Esophagus (tissue), 2 donors: ENCODE measurements at regions not wholly inside any gene's neighbourhood (a gene's known extent, or its start where the extent isn't known, plus 50 kb on each side); places are given as distances from the start of the nearest gene placed in this dataset.
"Not testable (repeated sequence)": the region's sequence is repeated elsewhere in the genome, so short reads cannot be mapped to it uniquely, and the experiment has no call there.

Experiments
- H3K27ac ChIP-seq, 2 donors: one replicate each; pipeline ENCODE4 v1.5.1; 2013; ENCODE audit warnings: low read depth in 2 of 2, mild to moderate bottlenecking in 2 of 2, inconsistent platforms in 1 of 2, low read length in 1 of 2, moderate library complexity in 1 of 2
- H3K27me3 ChIP-seq, 2 donors: one replicate each; pipeline ENCODE4 v1.6.1; 2013; ENCODE audit warnings: low read length in 2 of 2, control low read depth in 1 of 2, mild to moderate bottlenecking in 1 of 2; ENCODE audit not compliant: insufficient read depth in 2 of 2, control insufficient read depth in 1 of 2
- H3K36me3 ChIP-seq, 2 donors: one replicate each; pipeline ENCODE4 v1.6.1; 2013; ENCODE audit warnings: low read length in 1 of 2; ENCODE audit not compliant: control insufficient read depth in 2 of 2, insufficient read depth in 2 of 2
- H3K4me1 ChIP-seq, 2 donors: one replicate each; pipeline ENCODE4 v1.6.1; 2013; ENCODE audit warnings: low read length in 1 of 2; ENCODE audit not compliant: control insufficient read depth in 2 of 2, insufficient read depth in 2 of 2
- H3K4me3 ChIP-seq, 2 donors: one replicate each; pipeline ENCODE4 v1.5.1; 2013; ENCODE audit warnings: low read length in 2 of 2, mild to moderate bottlenecking in 2 of 2, low read depth in 1 of 2, moderate library complexity in 1 of 2
- H3K9me3 ChIP-seq, 2 donors: one replicate each; pipeline ENCODE4 v1.6.1; 2013; ENCODE audit warnings: mild to moderate bottlenecking in 2 of 2, low read depth in 1 of 2, low read length in 1 of 2, moderate library complexity in 1 of 2; ENCODE audit not compliant: control insufficient read depth in 2 of 2, insufficient read depth in 1 of 2
- WGBS, 2 donors: extraction: QIAGEN DNeasy Blood & Tissue Kit; methylation state at CpG; one replicate each; pipeline ENCODE4 v1.1.7; 2013; 5-methylcytosine and 5-hydroxymethylcytosine counted together
- donor health status: healthy with polysubstance abuse.
- donor health status: Bipolar disorder and iron deficiency.

GRCh38 chr3:75224412-75224811 is 439.7 kb upstream of the FRG2C start:
- WGBS, 2 donors, result 35 to 39% methylated on average over 2 of the region's 2 CpGs
- H3K4me3 ChIP-seq, result no peak overlapping the region
- no peak overlapping the region for H3K27ac ChIP-seq
- H3K36me3 ChIP-seq, result no peaks in the 10 kb centered on the region
- H3K4me1 ChIP-seq, result no peaks in the 10 kb centered on the region
- H3K9me3 ChIP-seq, result no peaks in the 10 kb centered on the region
- no peaks in the 10 kb centered on the region for H3K27me3 ChIP-seq

DNA sequence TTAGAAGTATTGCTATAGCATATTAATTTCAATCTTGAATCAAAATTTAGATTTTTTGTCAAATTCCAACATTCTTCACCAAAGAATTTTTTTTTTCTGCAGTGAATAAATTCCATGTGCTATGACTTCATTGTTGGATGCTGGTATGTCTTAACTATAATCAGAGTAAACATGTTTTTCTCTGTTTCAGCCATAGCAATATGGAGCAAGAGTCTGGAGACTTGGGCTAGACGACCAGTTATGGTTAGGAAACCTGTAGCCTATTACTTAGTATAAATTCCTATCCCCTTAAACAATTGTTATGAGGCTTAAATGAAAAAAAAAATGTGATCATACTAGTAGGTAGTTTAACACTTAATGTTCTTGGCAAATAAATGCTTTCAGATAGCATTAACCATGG is 431.9 kb upstream of the FRG2C start:
- Histone ChIP-seq H3K9me3 (no peaks in the 10 kb centered on the region), H3K27ac (no peak overlapping the region), H3K36me3 (no peaks in the 10 kb centered on the region), H3K27me3 (no peaks in the 10 kb centered on the region), H3K4me3 (no peak overlapping the region), H3K4me1 (no peaks in the 10 kb centered on the region)
- 31 to 49% methylated on average over 1 of the region's 1 CpG for WGBS, 2 donors

GRCh38 chr3:75235631-75236030 is 428.5 kb upstream of the FRG2C start:
- no peaks in the 10 kb centered on the region for H3K4me1 ChIP-seq
- no peaks in the 10 kb centered on the region for H3K27me3 ChIP-seq
- no peaks in the 10 kb centered on the region for H3K9me3 ChIP-seq
- no peaks in the 10 kb centered on the region for H3K36me3 ChIP-seq
- WGBS, 2 donors, result 84 to 88% methylated on average over 4 of the region's 4 CpGs
- no peak overlapping the region for H3K4me3 ChIP-seq
- no peak overlapping the region for H3K27ac ChIP-seq

- Histone ChIP-seq H3K9me3 (no peaks in the 10 kb centered on the region), H3K27me3 (no peaks in the 10 kb centered on the region), H3K36me3 (no peaks in the 10 kb centered on the region), H3K4me3 (no peak overlapping the region), H3K27ac (no peak overlapping the region), H3K4me1 (no peaks in the 10 kb centered on the region)
- WGBS, 2 donors, result 78 to 91% methylated on average over 1 of the region's 1 CpG
Observed at GRCh38 chr3:75237053-75237452, 427.1 kb upstream of the FRG2C start.

GRCh38 chr3:75237477-75237876 is 426.7 kb upstream of the FRG2C start:
- WGBS, 2 donors, result 51 to 55% methylated on average over 3 of the region's 3 CpGs
- Histone ChIP-seq H3K27me3 (no peaks in the 10 kb centered on the region), H3K4me3 (no peak overlapping the region), H3K4me1 (no peaks in the 10 kb centered on the region), H3K36me3 (no peaks in the 10 kb centered on the region), H3K9me3 (no peaks in the 10 kb centered on the region), H3K27ac (no peak overlapping the region)

DNA sequence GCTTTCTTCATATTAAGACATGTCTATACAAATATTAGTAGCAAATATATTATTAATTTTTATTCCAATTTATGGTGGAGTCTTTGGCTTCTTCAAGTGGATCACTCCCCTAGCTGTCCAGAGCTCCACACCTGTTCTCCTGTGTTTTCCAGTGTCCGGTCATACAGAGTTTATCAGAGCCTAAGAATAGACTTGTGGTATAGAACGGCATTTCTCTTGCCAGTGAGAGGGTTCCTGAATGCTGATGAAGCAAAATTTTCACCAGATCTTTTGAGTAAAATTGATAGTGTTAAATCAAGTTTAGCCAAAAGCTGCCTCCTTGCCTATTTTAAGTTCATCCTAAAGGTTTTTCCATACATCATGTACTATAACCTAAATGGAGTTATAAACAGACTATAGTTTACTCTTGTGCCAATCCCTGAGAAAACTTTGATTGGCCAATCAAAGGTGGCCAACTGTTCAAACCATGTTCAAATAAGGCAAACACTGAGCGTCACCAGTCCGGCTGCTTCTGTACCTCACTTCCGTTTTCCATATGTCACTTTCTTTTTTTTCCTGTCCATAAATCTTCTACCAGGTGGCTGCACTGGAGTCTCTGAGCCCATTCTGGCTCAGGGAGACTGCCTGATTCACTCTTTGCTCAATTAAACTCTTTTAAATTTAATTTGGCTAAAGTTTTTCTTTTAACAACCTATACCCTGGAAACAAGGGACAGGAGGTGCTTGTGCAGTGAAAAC is 422.7 kb upstream of the FRG2C start:
- not testable (repeated sequence) for H3K4me3 ChIP-seq, H3K4me1 ChIP-seq, H3K27me3 ChIP-seq, H3K27ac ChIP-seq, H3K36me3 ChIP-seq, H3K9me3 ChIP-seq
- 38 to 44% methylated on average over 5 of the region's 5 CpGs for WGBS, 2 donors

GRCh38 chr3:75242012-75242735 is 422.0 kb upstream of the FRG2C start:
- H3K4me1 ChIP-seq, result no peaks in the 10 kb centered on the region
- no peak overlapping the region for H3K4me3 ChIP-seq
- 66 to 75% methylated on average over 4 of the region's 4 CpGs for WGBS, 2 donors
- no peaks in the 10 kb centered on the region for H3K9me3 ChIP-seq
- no peaks in the 10 kb centered on the region for H3K27me3 ChIP-seq
- no peak overlapping the region for H3K27ac ChIP-seq
- no peaks in the 10 kb centered on the region for H3K36me3 ChIP-seq

- Histone ChIP-seq H3K36me3 (no peaks in the 10 kb centered on the region), H3K4me3 (no peak overlapping the region), H3K27me3 (no peaks in the 10 kb centered on the region), H3K4me1 (no peaks in the 10 kb centered on the region), H3K9me3 (no peaks in the 10 kb centered on the region), H3K27ac (no peak overlapping the region)
Observed at GRCh38 chr3:75248974-75249373, 415.2 kb upstream of the FRG2C start.

GRCh38 chr3:75254685-75255084 is 409.4 kb upstream of the FRG2C start:
- Histone ChIP-seq H3K9me3 (no peaks in the 10 kb centered on the region), H3K27me3 (no peaks in the 10 kb centered on the region), H3K4me3 (no peak overlapping the region), H3K36me3 (no peaks in the 10 kb centered on the region), H3K4me1 (no peaks in the 10 kb centered on the region), H3K27ac (no peak overlapping the region)
- WGBS, 2 donors, result 57 to 69% methylated on average over 3 of the region's 3 CpGs
